CD8-positive, alpha-beta memory T cell (primary cell): ENCODE measurements at regions not wholly inside any gene's neighbourhood (a gene's known extent, or its start where the extent isn't known, plus 50 kb on each side); places are given as distances from the start of the nearest gene placed in this dataset.
"Not testable (repeated sequence)": the region's sequence is repeated elsewhere in the genome, so short reads cannot be mapped to it uniquely, and the experiment has no call there.

ENCODE experiments used
- CTCF ChIA-PET: fragments of 350-600 bp; sonication (Branson Sonifier 250); formaldehyde crosslinking; loops from one replicate; lab custom pipeline; 2021; ENCODE audit warnings: antibody characterized with exemption; lab: Charles Lee
- POLR2A ChIA-PET: fragments of 350-600 bp; sonication (Branson Sonifier 250); formaldehyde crosslinking; loops from one replicate; lab custom pipeline; 2021; ENCODE audit warnings: antibody characterized with exemption; lab: Charles Lee
- DNase-seq, 5 donors: peaks; one replicate each; pipeline versions ENCODE4 v3.0.0 to v3.0.0-alpha.2; 2020 to 2022; ENCODE audit warnings: mixed read lengths in 1 of 5
- H3K27ac ChIP-seq: one replicate; pipeline ENCODE4 v1.7.0; 2013; ENCODE audit warnings: low read depth, mild to moderate bottlenecking, low read length, moderate library complexity
- H3K27me3 ChIP-seq: 2 replicates; pipeline ENCODE4 v1.7.0; 2013; ENCODE audit warnings: low read length, mild to moderate bottlenecking; ENCODE audit not compliant: insufficient read depth, poor library complexity, severe bottlenecking
- H3K36me3 ChIP-seq: 2 replicates; pipeline ENCODE4 v1.7.0; 2013; ENCODE audit warnings: mild to moderate bottlenecking, low read length, moderate library complexity; ENCODE audit not compliant: insufficient read depth
- H3K4me1 ChIP-seq: 2 replicates; pipeline ENCODE4 v1.7.0; 2013; ENCODE audit warnings: mild to moderate bottlenecking, low read length, moderate library complexity; ENCODE audit not compliant: insufficient read depth
- H3K4me3 ChIP-seq: 2 replicates; pipeline ENCODE4 v1.7.0; 2013; ENCODE audit warnings: mild to moderate bottlenecking, low read length
- H3K9me3 ChIP-seq: 2 replicates; pipeline ENCODE4 v1.7.0; 2013; ENCODE audit warnings: mild to moderate bottlenecking, low read length
- H3K27ac Mint-ChIP-seq, 8 donors: one replicate each; pipeline ENCODE4 v1.8.0; 2020 to 2021; ENCODE audit warnings: mixed read lengths in 8 of 8, mild to moderate bottlenecking in 6 of 8, inconsistent platforms in 3 of 8, moderate library complexity in 3 of 8
- H3K27me3 Mint-ChIP-seq, 2 donors: one replicate each; pipeline ENCODE4 v1.8.0; 2020 to 2021; ENCODE audit warnings: mixed read lengths in 2 of 2, mild to moderate bottlenecking in 1 of 2, moderate library complexity in 1 of 2
- H3K36me3 Mint-ChIP-seq, 3 donors: one replicate each; pipeline ENCODE4 v1.8.0; 2020 to 2021; ENCODE audit warnings: mixed read lengths in 3 of 3, inconsistent platforms in 1 of 3, mild to moderate bottlenecking in 1 of 3
- H3K4me1 Mint-ChIP-seq, 3 donors: one replicate each; pipeline ENCODE4 v1.8.0; 2020 to 2021; ENCODE audit warnings: mixed read lengths in 3 of 3, inconsistent platforms in 1 of 3, mild to moderate bottlenecking in 1 of 3
- H3K4me3 Mint-ChIP-seq, 7 donors: one replicate each; pipeline ENCODE4 v1.8.0; 2020 to 2021; ENCODE audit warnings: mixed read lengths in 7 of 7, mild to moderate bottlenecking in 6 of 7, moderate library complexity in 4 of 7, inconsistent platforms in 2 of 7
- H3K9me3 Mint-ChIP-seq, 5 donors: one replicate each; pipeline ENCODE4 v1.8.0; 2020 to 2022; ENCODE audit warnings: mixed read lengths in 5 of 5, mild to moderate bottlenecking in 3 of 5, moderate library complexity in 2 of 5, inconsistent platforms in 1 of 5

- H3K36me3 ChIP-seq: no peaks in the 10 kb centered on the region
- H3K4me1 Mint-ChIP-seq: no peaks in the 10 kb centered on the region
- ChIA-PET POLR2A (no interaction called here), CTCF (no interaction called here)
- H3K27ac Mint-ChIP-seq: no peak overlapping the region
- no peaks in the 10 kb centered on the region for H3K36me3 Mint-ChIP-seq
- H3K27me3 ChIP-seq: no peaks in the 10 kb centered on the region
- H3K4me1 ChIP-seq: no peaks in the 10 kb centered on the region
- H3K4me3 Mint-ChIP-seq: no peak overlapping the region
- no peak for DNase-seq
- H3K9me3 ChIP-seq: no peaks in the 10 kb centered on the region
- peaks cover 0 to 2% (median 0%) of the 10 kb centered on the region in 5 donors for H3K9me3 Mint-ChIP-seq
- no peak overlapping the region for H3K27ac ChIP-seq
- no peak overlapping the region for H3K4me3 ChIP-seq
- peaks cover 0 to 5% of the 10 kb centered on the region in 2 donors for H3K27me3 Mint-ChIP-seq
These were observed 300.9 kb upstream of the STXBP6 start for GRCh38 chr14:25350802-25351201.

- H3K27me3 Mint-ChIP-seq: peaks cover 0 to 5% of the 10 kb centered on the region in 2 donors
- H3K4me3 ChIP-seq: no peak overlapping the region
- no peaks in the 10 kb centered on the region for H3K9me3 ChIP-seq
- H3K36me3 Mint-ChIP-seq: no peaks in the 10 kb centered on the region
- no peaks in the 10 kb centered on the region for H3K36me3 ChIP-seq
- POLR2A ChIA-PET: no interaction called here
- H3K27me3 ChIP-seq: no peaks in the 10 kb centered on the region
- no peaks in the 10 kb centered on the region for H3K4me1 Mint-ChIP-seq
- no peak overlapping the region for H3K4me3 Mint-ChIP-seq
- no peak overlapping the region for H3K27ac ChIP-seq
- H3K9me3 Mint-ChIP-seq: peaks cover 3 to 5% (median 5%) of the 10 kb centered on the region in 5 donors
- no peaks in the 10 kb centered on the region for H3K4me1 ChIP-seq
- CTCF ChIA-PET: no interaction called here
- no peak overlapping the region for H3K27ac Mint-ChIP-seq
- DNase-seq: no peak
These were observed 300.1 kb upstream of the STXBP6 start for GRCh38 chr14:25350021-25350420.

GRCh38 chr14:25349269-25349668 lies 299.3 kb upstream of the STXBP6 start:
- peaks cover 6 to 12% (median 10%) of the 10 kb centered on the region in 5 donors for H3K9me3 Mint-ChIP-seq
- no peak overlapping the region for H3K27ac ChIP-seq
- no peak overlapping the region for H3K27ac Mint-ChIP-seq
- no peaks in the 10 kb centered on the region for H3K36me3 ChIP-seq
- ChIA-PET POLR2A (no interaction called here), CTCF (no interaction called here)
- no peaks in the 10 kb centered on the region for H3K4me1 ChIP-seq
- H3K4me3 Mint-ChIP-seq: no peak overlapping the region
- no peaks in the 10 kb centered on the region for H3K27me3 ChIP-seq
- H3K36me3 Mint-ChIP-seq: no peaks in the 10 kb centered on the region
- H3K9me3 ChIP-seq: no peaks in the 10 kb centered on the region
- H3K4me1 Mint-ChIP-seq: no peaks in the 10 kb centered on the region
- H3K4me3 ChIP-seq: no peak overlapping the region
- H3K27me3 Mint-ChIP-seq: peaks cover 0 to 5% of the 10 kb centered on the region in 2 donors
- DNase-seq: no peak

- H3K4me1 Mint-ChIP-seq: no peaks in the 10 kb centered on the region
- no peaks in the 10 kb centered on the region for H3K27me3 ChIP-seq
- peaks cover 24 to 49% (median 32%) of the 10 kb centered on the region in 5 donors for H3K9me3 Mint-ChIP-seq
- no peaks in the 10 kb centered on the region for H3K9me3 ChIP-seq
- no peak overlapping the region for H3K4me3 ChIP-seq
- POLR2A ChIA-PET: no interaction called here
- no peak overlapping the region for H3K27ac Mint-ChIP-seq
- H3K4me3 Mint-ChIP-seq: no peak overlapping the region
- no peak overlapping the region for H3K27ac ChIP-seq
- H3K27me3 Mint-ChIP-seq: peaks cover 0 to 1% of the 10 kb centered on the region in 2 donors
- no peak for DNase-seq
- H3K36me3 Mint-ChIP-seq: no peaks in the 10 kb centered on the region
- CTCF ChIA-PET: no interaction called here
- no peaks in the 10 kb centered on the region for H3K36me3 ChIP-seq
- no peaks in the 10 kb centered on the region for H3K4me1 ChIP-seq
These were observed 290.9 kb upstream of the STXBP6 start for GRCh38 chr14:25340882-25341281.

- ChIA-PET CTCF (no interaction called here), POLR2A (no interaction called here)
- no peaks in the 10 kb centered on the region for H3K27me3 ChIP-seq
- Mint-ChIP-seq H3K36me3 (peaks cover 0 to under 1% (median 0%) of the 10 kb centered on the region in 3 donors), H3K27me3 (no peaks in the 10 kb centered on the region), H3K4me1 (no peaks in the 10 kb centered on the region), H3K9me3 (peaks cover 0 to 15% (median 9%) of the 10 kb centered on the region in 5 donors), H3K4me3 (no peak overlapping the region), H3K27ac (no peak overlapping the region)
- H3K27ac ChIP-seq: no peak overlapping the region
- H3K4me1 ChIP-seq: no peaks in the 10 kb centered on the region
- H3K4me3 ChIP-seq: no peak overlapping the region
- no peaks in the 10 kb centered on the region for H3K36me3 ChIP-seq
- H3K9me3 ChIP-seq: no peaks in the 10 kb centered on the region
- DNase-seq: no peak
These were observed 272.8 kb upstream of the STXBP6 start for GRCh38 chr14:25322784-25323183.

GRCh38 chr14:25316007-25316406 lies 266.1 kb upstream of the STXBP6 start:
- H3K4me1 Mint-ChIP-seq, CTCF ChIA-PET, H3K27ac Mint-ChIP-seq, H3K36me3 Mint-ChIP-seq, POLR2A ChIA-PET, H3K36me3 ChIP-seq, DNase-seq, H3K9me3 ChIP-seq, H3K4me3 ChIP-seq, H3K27me3 Mint-ChIP-seq, H3K4me1 ChIP-seq, H3K27ac ChIP-seq, H3K4me3 Mint-ChIP-seq, H3K27me3 ChIP-seq: not testable (repeated sequence)
- H3K9me3 Mint-ChIP-seq: peaks cover 4 to 15% (median 7%) of the 10 kb centered on the region in 5 donors

GRCh38 chr14:25308244-25308643 lies 258.3 kb upstream of the STXBP6 start:
- H3K4me1 ChIP-seq: no peaks in the 10 kb centered on the region
- peak overlapping the region in 1 of 8 donors; percentile 12 for H3K27ac Mint-ChIP-seq
- H3K9me3 Mint-ChIP-seq: peaks cover 0 to 14% (median 0%) of the 10 kb centered on the region in 5 donors
- H3K4me1 Mint-ChIP-seq: no peaks in the 10 kb centered on the region
- no peaks in the 10 kb centered on the region for H3K27me3 Mint-ChIP-seq
- H3K4me3 ChIP-seq: no peak overlapping the region
- H3K36me3 Mint-ChIP-seq: no peaks in the 10 kb centered on the region
- no peaks in the 10 kb centered on the region for H3K27me3 ChIP-seq
- DNase-seq: no peak
- H3K27ac ChIP-seq: no peak overlapping the region
- no peak overlapping the region for H3K4me3 Mint-ChIP-seq
- CTCF ChIA-PET: no interaction called here
- no peaks in the 10 kb centered on the region for H3K36me3 ChIP-seq
- POLR2A ChIA-PET: no interaction called here
- H3K9me3 ChIP-seq: no peaks in the 10 kb centered on the region

GRCh38 chr14:25303934-25304333 lies 254.0 kb upstream of the STXBP6 start:
- CTCF ChIA-PET: no interaction called here

GRCh38 chr14:25298238-25298637 lies 248.3 kb upstream of the STXBP6 start:
- no peak overlapping the region for H3K27ac ChIP-seq
- Mint-ChIP-seq H3K27ac (no peak overlapping the region), H3K9me3 (peaks cover 0 to 6% (median 0%) of the 10 kb centered on the region in 5 donors), H3K36me3 (no peaks in the 10 kb centered on the region), H3K4me1 (no peaks in the 10 kb centered on the region), H3K4me3 (no peak overlapping the region), H3K27me3 (peaks cover 2 to 6% of the 10 kb centered on the region in 2 donors)
- no peaks in the 10 kb centered on the region for H3K27me3 ChIP-seq
- H3K4me3 ChIP-seq: no peak overlapping the region
- CTCF ChIA-PET: no interaction called here
- no peaks in the 10 kb centered on the region for H3K9me3 ChIP-seq
- no peaks in the 10 kb centered on the region for H3K36me3 ChIP-seq
- no peaks in the 10 kb centered on the region for H3K4me1 ChIP-seq
- POLR2A ChIA-PET: no interaction called here
- no peak for DNase-seq

More at GRCh38 chr14:25303934-25304333, 254.0 kb upstream of the STXBP6 start:
- H3K36me3 ChIP-seq: no peaks in the 10 kb centered on the region
- Mint-ChIP-seq H3K4me3 (no peak overlapping the region), H3K36me3 (no peaks in the 10 kb centered on the region), H3K27ac (no peak overlapping the region), H3K9me3 (peaks cover 0 to 9% (median 0%) of the 10 kb centered on the region in 5 donors), H3K27me3 (no peaks in the 10 kb centered on the region), H3K4me1 (no peaks in the 10 kb centered on the region)
- DNase-seq: no peak
- H3K9me3 ChIP-seq: no peaks in the 10 kb centered on the region
- no peak overlapping the region for H3K27ac ChIP-seq
- H3K4me1 ChIP-seq: no peaks in the 10 kb centered on the region
- H3K4me3 ChIP-seq: no peak overlapping the region
- POLR2A ChIA-PET: no interaction called here
- H3K27me3 ChIP-seq: no peaks in the 10 kb centered on the region
